ENCODE measurements at regions not wholly inside any gene's neighbourhood (a gene's known extent, or its start where the extent isn't known, plus 50 kb on each side); places are given as distances from the start of the nearest gene placed in this dataset.
A peak's percentile ranks its signal among the peaks of the same experiment; 100 is the strongest.

GRCh38 chr7:142314281-142314680, 56.4 kb upstream of the PRSS58 start:
- DNase-seq, result no peak

- DNase-seq, result peak in 1 of 4 experiments; percentile 32
Observed at GRCh38 chr7:142313528-142313927, 55.7 kb upstream of the PRSS58 start.

DNA sequence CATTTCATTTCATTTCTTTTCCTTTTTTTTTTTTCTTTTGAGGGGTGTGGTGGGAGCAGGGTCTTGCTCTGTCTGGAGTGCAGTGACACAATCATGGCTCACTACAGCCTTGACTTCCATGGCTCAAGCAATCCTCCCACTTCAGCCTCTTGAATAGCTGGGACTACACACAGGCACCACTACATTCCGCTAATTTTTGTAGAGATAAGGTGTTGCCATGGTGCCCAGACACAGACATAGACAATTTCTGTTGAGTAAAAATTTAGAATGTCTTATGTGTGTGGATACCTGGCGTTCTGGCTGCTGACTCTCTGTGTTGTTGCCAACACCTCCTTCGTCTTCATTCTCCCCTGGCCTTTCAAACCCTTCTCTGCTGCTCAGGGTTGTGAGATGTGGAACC, 54.0 kb upstream of the PRSS58 start:
- no peak for DNase-seq

DNA sequence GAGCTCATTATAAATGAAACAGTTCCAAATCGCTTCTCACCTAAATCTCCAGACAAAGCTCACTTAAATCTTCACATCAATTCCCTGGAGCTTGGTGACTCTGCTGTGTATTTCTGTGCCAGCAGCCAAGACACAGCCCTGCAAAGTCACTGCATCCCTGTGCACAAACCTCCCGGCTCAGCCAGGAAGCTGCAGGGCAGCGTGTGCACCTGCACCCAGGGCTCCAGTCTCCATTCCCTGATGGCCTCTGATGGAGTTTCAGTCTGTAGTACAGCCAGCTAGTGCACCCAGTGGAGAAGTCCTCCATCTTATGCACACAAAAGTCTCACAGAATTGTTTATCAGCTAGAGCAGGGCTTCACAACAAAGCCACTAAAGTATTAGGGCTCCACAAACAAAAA, 51.1 kb upstream of the PRSS58 start:
- no peak for DNase-seq

- no peak for DNase-seq
Observed at GRCh38 chr7:142308326-142308725, 50.5 kb upstream of the PRSS58 start.

Measured in activated naive CD4-positive, alpha-beta T cell (primary cell).